22Rv1 (cell line): ENCODE measurements at regions not wholly inside any gene's neighbourhood (a gene's known extent, or its start where the extent isn't known, plus 50 kb on each side); places are given as distances from the start of the nearest gene placed in this dataset.

ENCODE experiments used
- ZFX ChIP-seq: fragments of 450-650 bp; IDR thresholded peaks from 2 replicates; pipeline ENCODE4 v1.6.1; 2017; ENCODE audit warnings: antibody characterized with exemption, borderline replicate concordance
- TF ChIP-seq, protein P1 (sequence below): fragments of 450-650 bp; IDR thresholded peaks from 2 replicates; pipeline ENCODE4 v1.5.1; 2017; ENCODE audit warnings: mild to moderate bottlenecking

- TF ChIP-seq, protein P1, sequence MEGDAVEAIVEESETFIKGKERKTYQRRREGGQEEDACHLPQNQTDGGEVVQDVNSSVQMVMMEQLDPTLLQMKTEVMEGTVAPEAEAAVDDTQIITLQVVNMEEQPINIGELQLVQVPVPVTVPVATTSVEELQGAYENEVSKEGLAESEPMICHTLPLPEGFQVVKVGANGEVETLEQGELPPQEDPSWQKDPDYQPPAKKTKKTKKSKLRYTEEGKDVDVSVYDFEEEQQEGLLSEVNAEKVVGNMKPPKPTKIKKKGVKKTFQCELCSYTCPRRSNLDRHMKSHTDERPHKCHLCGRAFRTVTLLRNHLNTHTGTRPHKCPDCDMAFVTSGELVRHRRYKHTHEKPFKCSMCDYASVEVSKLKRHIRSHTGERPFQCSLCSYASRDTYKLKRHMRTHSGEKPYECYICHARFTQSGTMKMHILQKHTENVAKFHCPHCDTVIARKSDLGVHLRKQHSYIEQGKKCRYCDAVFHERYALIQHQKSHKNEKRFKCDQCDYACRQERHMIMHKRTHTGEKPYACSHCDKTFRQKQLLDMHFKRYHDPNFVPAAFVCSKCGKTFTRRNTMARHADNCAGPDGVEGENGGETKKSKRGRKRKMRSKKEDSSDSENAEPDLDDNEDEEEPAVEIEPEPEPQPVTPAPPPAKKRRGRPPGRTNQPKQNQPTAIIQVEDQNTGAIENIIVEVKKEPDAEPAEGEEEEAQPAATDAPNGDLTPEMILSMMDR, result no peak
- no peak for TF ChIP-seq ZFX
Measured at GRCh38 chr3:194019398-194020165, 116.4 kb upstream of the HES1 start.
